RWPE2 (cell line): ENCODE measurements at regions not wholly inside any gene's neighbourhood (a gene's known extent, or its start where the extent isn't known, plus 50 kb on each side); places are given as distances from the start of the nearest gene placed in this dataset.

Experiments
- ATAC-seq: fragments of 200-7000 bp; cut with Tn5 transposase; 3 replicates; pipeline ENCODE4 v1.9.1; 2021; ENCODE audit warnings: low read depth
- DNase-seq: peaks from one replicate; pipeline ENCODE4 v3.0.0-alpha.2; 2020; ENCODE audit warnings: low spot score
- H3K27ac ChIP-seq: fragments of 450-650 bp; 2 replicates; pipeline ENCODE4 v1.5.1; 2017; ENCODE audit warnings: mild to moderate bottlenecking; ENCODE audit not compliant: poor library complexity, severe bottlenecking
- H3K27me3 ChIP-seq: fragments of 250-450 bp; sonication (Bioruptor Pico); 2 replicates; pipeline ENCODE4 v1.5.1; 2021; ENCODE audit warnings: mild to moderate bottlenecking, moderate library complexity; ENCODE audit not compliant: insufficient read depth, poor library complexity, severe bottlenecking
- H3K36me3 ChIP-seq: fragments of 250-450 bp; sonication (Bioruptor Pico); 2 replicates; pipeline ENCODE4 v1.5.1; 2020; ENCODE audit warnings: low read depth, mild to moderate bottlenecking, moderate library complexity
- H3K4me1 ChIP-seq: fragments of 250-450 bp; sonication (Bioruptor Pico); 2 replicates; pipeline ENCODE4 v1.5.1; 2021; ENCODE audit warnings: mild to moderate bottlenecking, moderate library complexity; ENCODE audit not compliant: insufficient read depth, poor library complexity, severe bottlenecking
- H3K4me3 ChIP-seq: fragments of 250-450 bp; sonication (Bioruptor Pico); 2 replicates; pipeline ENCODE4 v1.5.1; 2021; ENCODE audit warnings: mild to moderate bottlenecking, moderate library complexity; ENCODE audit not compliant: severe bottlenecking
- H3K9me3 ChIP-seq: fragments of 250-450 bp; sonication (Bioruptor Pico); 2 replicates; pipeline ENCODE4 v1.5.1; 2021; ENCODE audit warnings: mild to moderate bottlenecking, moderate library complexity; ENCODE audit not compliant: severe bottlenecking
- TF ChIP-seq, protein P1 (sequence below): fragments of 450-650 bp; IDR thresholded peaks from one replicate; pipeline ENCODE4 v1.5.1; 2017; ENCODE audit warnings: mild to moderate bottlenecking, moderate library complexity; ENCODE audit not compliant: poor library complexity, severe bottlenecking

GRCh38 chr13:46486270-46486669 is 66.7 kb upstream of the LRCH1 start:
- no peaks in the 10 kb centered on the region for H3K36me3 ChIP-seq
- ATAC-seq (no peak), DNase-seq (no peak)
- no peaks in the 10 kb centered on the region for H3K27me3 ChIP-seq
- H3K9me3 ChIP-seq = no peaks in the 10 kb centered on the region
- H3K4me1 ChIP-seq = no peaks in the 10 kb centered on the region
- no peak overlapping the region for H3K4me3 ChIP-seq
- H3K27ac ChIP-seq = no peak overlapping the region
- TF ChIP-seq, protein P1, sequence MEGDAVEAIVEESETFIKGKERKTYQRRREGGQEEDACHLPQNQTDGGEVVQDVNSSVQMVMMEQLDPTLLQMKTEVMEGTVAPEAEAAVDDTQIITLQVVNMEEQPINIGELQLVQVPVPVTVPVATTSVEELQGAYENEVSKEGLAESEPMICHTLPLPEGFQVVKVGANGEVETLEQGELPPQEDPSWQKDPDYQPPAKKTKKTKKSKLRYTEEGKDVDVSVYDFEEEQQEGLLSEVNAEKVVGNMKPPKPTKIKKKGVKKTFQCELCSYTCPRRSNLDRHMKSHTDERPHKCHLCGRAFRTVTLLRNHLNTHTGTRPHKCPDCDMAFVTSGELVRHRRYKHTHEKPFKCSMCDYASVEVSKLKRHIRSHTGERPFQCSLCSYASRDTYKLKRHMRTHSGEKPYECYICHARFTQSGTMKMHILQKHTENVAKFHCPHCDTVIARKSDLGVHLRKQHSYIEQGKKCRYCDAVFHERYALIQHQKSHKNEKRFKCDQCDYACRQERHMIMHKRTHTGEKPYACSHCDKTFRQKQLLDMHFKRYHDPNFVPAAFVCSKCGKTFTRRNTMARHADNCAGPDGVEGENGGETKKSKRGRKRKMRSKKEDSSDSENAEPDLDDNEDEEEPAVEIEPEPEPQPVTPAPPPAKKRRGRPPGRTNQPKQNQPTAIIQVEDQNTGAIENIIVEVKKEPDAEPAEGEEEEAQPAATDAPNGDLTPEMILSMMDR = no peak

- Histone ChIP-seq H3K36me3 (no peaks in the 10 kb centered on the region), H3K27ac (no peak overlapping the region), H3K4me1 (no peaks in the 10 kb centered on the region), H3K9me3 (no peaks in the 10 kb centered on the region), H3K4me3 (no peak overlapping the region), H3K27me3 (no peaks in the 10 kb centered on the region)
- TF ChIP-seq, protein P1 = no peak
- DNase-seq (no peak), ATAC-seq (no peak)
These were observed 68.4 kb upstream of the LRCH1 start for GRCh38 chr13:46484561-46484960.

GRCh38 chr13:46481166-46481565 is 71.8 kb upstream of the LRCH1 start:
- ATAC-seq (no peak), DNase-seq (no peak)
- no peaks in the 10 kb centered on the region for H3K4me1 ChIP-seq
- no peak overlapping the region for H3K4me3 ChIP-seq
- H3K9me3 ChIP-seq = no peaks in the 10 kb centered on the region
- H3K27ac ChIP-seq = no peak overlapping the region
- TF ChIP-seq, protein P1 = no peak
- H3K27me3 ChIP-seq = no peaks in the 10 kb centered on the region
- no peaks in the 10 kb centered on the region for H3K36me3 ChIP-seq

- no peaks in the 10 kb centered on the region for H3K4me1 ChIP-seq
- H3K9me3 ChIP-seq = no peaks in the 10 kb centered on the region
- no peaks in the 10 kb centered on the region for H3K27me3 ChIP-seq
- H3K27ac ChIP-seq = no peak overlapping the region
- TF ChIP-seq, protein P1 = no peak
- H3K4me3 ChIP-seq = no peak overlapping the region
- DNase-seq (no peak), ATAC-seq (no peak)
- H3K36me3 ChIP-seq = no peaks in the 10 kb centered on the region
These were observed 72.8 kb upstream of the LRCH1 start for GRCh38 chr13:46480131-46480530.

GRCh38 chr13:46479691-46480090 is 73.3 kb upstream of the LRCH1 start:
- no peak overlapping the region for H3K4me3 ChIP-seq
- H3K27ac ChIP-seq = no peak overlapping the region
- no peaks in the 10 kb centered on the region for H3K27me3 ChIP-seq
- H3K4me1 ChIP-seq = no peaks in the 10 kb centered on the region
- ATAC-seq (no peak), DNase-seq (no peak)
- no peaks in the 10 kb centered on the region for H3K36me3 ChIP-seq
- H3K9me3 ChIP-seq = no peaks in the 10 kb centered on the region
- TF ChIP-seq, protein P1 = no peak
